A549 (cell line): ENCODE measurements at regions not wholly inside any gene's neighbourhood (a gene's known extent, or its start where the extent isn't known, plus 50 kb on each side); places are given as distances from the start of the nearest gene placed in this dataset.

Experiments used
- ATAC-seq, 2 experiments: fragments of 200-7000 bp in 1 of 2; fragments of >200 bp in 1 of 2; cut with Nextera tagmentation in 1 of 2; cut with Tn5 transposase in 1 of 2; 3 replicates each; pipeline versions ENCODE4 v1.8.0 to v1.9.1; 2018 to 2020; ENCODE audit warnings: mild to moderate bottlenecking in 1 of 2, moderate library complexity in 1 of 2
- CTCF ChIA-PET: fragments of 300-600 bp; sonication (Branson Sonifier 250); formaldehyde crosslinking; extraction: SDS; loops from one replicate; lab custom pipeline; 2021; ENCODE audit warnings: antibody characterized with exemption, inconsistent platforms; lab: Yijun Ruan, JAX
- POLR2A ChIA-PET: fragments of 350-600 bp; formaldehyde crosslinking; extraction: SDS; loops from one replicate; lab custom pipeline; 2021; ENCODE audit warnings: antibody characterized with exemption, inconsistent platforms; lab: Yijun Ruan, JAX
- DNase-seq, 2 experiments: peaks; one replicate each; pipeline versions ENCODE4 v3.0.0 to v3.0.0-alpha.2; 2011 to 2016; ENCODE audit warnings: low read depth in 1 of 2, low spot score in 1 of 2
- FAIRE-seq: peaks from 2 replicates; lab custom pipeline; 2011; peaks lifted over from hg19 to GRCh38; lab: Jason Lieb, UNC
- H3K27ac ChIP-seq, 2 experiments: fragments of >200 bp; sonication (Bioruptor Twin); formaldehyde crosslinking; 3 replicates each; pipeline ENCODE4 v1.5.1; 2016 to 2017
- H3K4me1 ChIP-seq: fragments of >200 bp; sonication (Bioruptor Twin); formaldehyde crosslinking; 3 replicates; pipeline ENCODE4 v1.6.1; 2016
- H3K4me2 ChIP-seq: fragments of >200 bp; sonication (Bioruptor Twin); formaldehyde crosslinking; 3 replicates; pipeline ENCODE4 v1.6.1; 2016
- H3K4me3 ChIP-seq: fragments of >200 bp; sonication (Bioruptor Twin); formaldehyde crosslinking; 3 replicates; pipeline ENCODE4 v1.5.1; 2016
- H3K9me3 ChIP-seq: fragments of >200 bp; sonication (Bioruptor Twin); formaldehyde crosslinking; 3 replicates; pipeline ENCODE4 v1.6.1; 2016
- BHLHE40 ChIP-seq: IDR thresholded peaks from 2 replicates; pipeline ENCODE4 v1.6.1; 2012; ENCODE audit warnings: low read depth, low read length, inconsistent platforms
- EP300 ChIP-seq, 2 experiments: fragments of >200 bp; sonication (Bioruptor Twin); formaldehyde crosslinking; IDR thresholded peaks; 2 replicates in 1 of 2; 3 replicates in 1 of 2; pipeline ENCODE4 v1.6.1; 2016 to 2017
- FOSL2 ChIP-seq, 2 experiments: fragments of 450-650 bp in 1 of 2; fragments of >200 bp in 1 of 2; sonication (Bioruptor Twin) in 1 of 2; formaldehyde crosslinking; IDR thresholded peaks; 2 replicates each; pipeline versions ENCODE4 v1.5.0 to v1.6.1; 2016 to 2020; ENCODE audit warnings: mild to moderate bottlenecking in 1 of 2, moderate library complexity in 1 of 2
- HOXB5 ChIP-seq: fragments of 250-450 bp; sonication (Bioruptor Pico); IDR thresholded peaks from 2 replicates; pipeline ENCODE4 v1.5.0; 2020; ENCODE audit warnings: mild to moderate bottlenecking, moderate library complexity
- JUNB ChIP-seq: fragments of >200 bp; sonication (Bioruptor Twin); formaldehyde crosslinking; IDR thresholded peaks from 2 replicates; pipeline ENCODE4 v1.6.1; 2016
- MAFK ChIP-seq: fragments of 450-650 bp; IDR thresholded peaks from 2 replicates; pipeline ENCODE4 v1.6.1; 2014; ENCODE audit not compliant: partially characterized antibody
- POLR2AphosphoS2 ChIP-seq: conservative IDR thresholded peaks from 2 replicates; pipeline ENCODE4 v1.6.1; 2012; ENCODE audit warnings: low read length, improper control_type of control experiment, inconsistent platforms
- RAD21 ChIP-seq, 2 experiments: fragments of >200 bp in 1 of 2; sonication (Bioruptor Twin) in 1 of 2; formaldehyde crosslinking in 1 of 2; IDR thresholded peaks in 1 of 2; conservative IDR thresholded peaks in 1 of 2; 2 replicates in 1 of 2; 3 replicates in 1 of 2; pipeline ENCODE4 v1.6.1; 2012 to 2018; ENCODE audit warnings: inconsistent platforms in 1 of 2
- RARB ChIP-seq: fragments of 250-450 bp; sonication (Bioruptor Pico); IDR thresholded peaks from 2 replicates; pipeline ENCODE4 v1.8.0; 2021; ENCODE audit warnings: mild to moderate bottlenecking, moderate library complexity
- SMC3 ChIP-seq: fragments of >200 bp; sonication (Bioruptor Twin); formaldehyde crosslinking; IDR thresholded peaks from 3 replicates; pipeline ENCODE4 v1.6.1; 2018; ENCODE audit warnings: inconsistent platforms
- TP53 ChIP-seq: fragments of 250-450 bp; sonication (Bioruptor Pico); IDR thresholded peaks from 2 replicates; pipeline ENCODE4 v1.5.0; 2021; ENCODE audit warnings: mild to moderate bottlenecking, moderate library complexity
- ZFP36 ChIP-seq: fragments of 450-650 bp; IDR thresholded peaks from 2 replicates; pipeline ENCODE4 v1.6.1; 2014; ENCODE audit warnings: borderline replicate concordance; ENCODE audit not compliant: partially characterized antibody
- ZNF302 ChIP-seq: fragments of 250-450 bp; sonication (Bioruptor Pico); IDR thresholded peaks from 2 replicates; pipeline ENCODE4 v1.9.0; 2021; ENCODE audit warnings: inconsistent platforms, mild to moderate bottlenecking, moderate library complexity
- WGBS: methylation state at CpG from one replicate; pipeline ENCODE4 v1.1.6; 2017; ENCODE audit errors: missing lambda C conversion rate; 5-methylcytosine and 5-hydroxymethylcytosine counted together
- TF ChIP-seq, protein P1 (sequence below): fragments of >200 bp; sonication (Bioruptor Twin); formaldehyde crosslinking; IDR thresholded peaks from 3 replicates; pipeline ENCODE4 v1.5.1; 2016
- TF ChIP-seq, protein P2 (sequence below): fragments of 150-350 bp; IDR thresholded peaks from 2 replicates; pipeline ENCODE4 v1.6.1; 2014; ENCODE audit warnings: low read depth, mild to moderate bottlenecking, low read length
- TF ChIP-seq, protein P3 (sequence below): fragments of >200 bp; sonication (Bioruptor Twin); formaldehyde crosslinking; IDR thresholded peaks from 2 replicates; pipeline ENCODE4 v1.6.1; 2016
- TF ChIP-seq, protein P4 (sequence below): IDR thresholded peaks from 2 replicates; pipeline ENCODE4 v1.6.1; 2012
- TF ChIP-seq, protein P5 (sequence below): IDR thresholded peaks from 2 replicates; pipeline ENCODE4 v1.6.1; 2012
- TF ChIP-seq, protein P6 (sequence below): fragments of 200-600 bp; sonication (generic); IDR thresholded peaks from 2 replicates; pipeline ENCODE4 v1.6.1; 2016; ENCODE audit warnings: antibody characterized with exemption, mild to moderate bottlenecking, moderate library complexity

DNA sequence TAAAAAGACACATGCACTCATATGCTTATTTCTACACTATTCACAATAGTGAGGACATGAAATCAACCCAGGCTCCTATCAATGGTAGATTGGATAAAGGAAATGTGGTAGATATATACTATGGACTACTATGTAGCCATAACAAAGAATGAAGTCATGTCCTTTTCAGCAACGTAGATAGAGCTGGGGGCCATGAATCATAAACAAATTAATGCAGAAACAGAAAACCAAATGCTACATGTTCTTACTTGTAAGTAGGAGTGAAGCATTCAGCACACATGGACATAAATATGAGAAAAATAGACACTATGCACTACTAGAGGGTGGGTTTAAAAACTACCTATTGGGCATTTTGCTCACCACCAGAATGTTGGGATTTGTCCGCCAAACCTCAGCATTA is 278.0 kb upstream of the MIS18BP1 start (continued):
- TF ChIP-seq, protein P1, sequence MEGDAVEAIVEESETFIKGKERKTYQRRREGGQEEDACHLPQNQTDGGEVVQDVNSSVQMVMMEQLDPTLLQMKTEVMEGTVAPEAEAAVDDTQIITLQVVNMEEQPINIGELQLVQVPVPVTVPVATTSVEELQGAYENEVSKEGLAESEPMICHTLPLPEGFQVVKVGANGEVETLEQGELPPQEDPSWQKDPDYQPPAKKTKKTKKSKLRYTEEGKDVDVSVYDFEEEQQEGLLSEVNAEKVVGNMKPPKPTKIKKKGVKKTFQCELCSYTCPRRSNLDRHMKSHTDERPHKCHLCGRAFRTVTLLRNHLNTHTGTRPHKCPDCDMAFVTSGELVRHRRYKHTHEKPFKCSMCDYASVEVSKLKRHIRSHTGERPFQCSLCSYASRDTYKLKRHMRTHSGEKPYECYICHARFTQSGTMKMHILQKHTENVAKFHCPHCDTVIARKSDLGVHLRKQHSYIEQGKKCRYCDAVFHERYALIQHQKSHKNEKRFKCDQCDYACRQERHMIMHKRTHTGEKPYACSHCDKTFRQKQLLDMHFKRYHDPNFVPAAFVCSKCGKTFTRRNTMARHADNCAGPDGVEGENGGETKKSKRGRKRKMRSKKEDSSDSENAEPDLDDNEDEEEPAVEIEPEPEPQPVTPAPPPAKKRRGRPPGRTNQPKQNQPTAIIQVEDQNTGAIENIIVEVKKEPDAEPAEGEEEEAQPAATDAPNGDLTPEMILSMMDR: no peak
- TF ChIP-seq MAFK: no peak
- TF ChIP-seq, protein P2, sequence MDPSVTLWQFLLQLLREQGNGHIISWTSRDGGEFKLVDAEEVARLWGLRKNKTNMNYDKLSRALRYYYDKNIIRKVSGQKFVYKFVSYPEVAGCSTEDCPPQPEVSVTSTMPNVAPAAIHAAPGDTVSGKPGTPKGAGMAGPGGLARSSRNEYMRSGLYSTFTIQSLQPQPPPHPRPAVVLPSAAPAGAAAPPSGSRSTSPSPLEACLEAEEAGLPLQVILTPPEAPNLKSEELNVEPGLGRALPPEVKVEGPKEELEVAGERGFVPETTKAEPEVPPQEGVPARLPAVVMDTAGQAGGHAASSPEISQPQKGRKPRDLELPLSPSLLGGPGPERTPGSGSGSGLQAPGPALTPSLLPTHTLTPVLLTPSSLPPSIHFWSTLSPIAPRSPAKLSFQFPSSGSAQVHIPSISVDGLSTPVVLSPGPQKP: no peak

DNA sequence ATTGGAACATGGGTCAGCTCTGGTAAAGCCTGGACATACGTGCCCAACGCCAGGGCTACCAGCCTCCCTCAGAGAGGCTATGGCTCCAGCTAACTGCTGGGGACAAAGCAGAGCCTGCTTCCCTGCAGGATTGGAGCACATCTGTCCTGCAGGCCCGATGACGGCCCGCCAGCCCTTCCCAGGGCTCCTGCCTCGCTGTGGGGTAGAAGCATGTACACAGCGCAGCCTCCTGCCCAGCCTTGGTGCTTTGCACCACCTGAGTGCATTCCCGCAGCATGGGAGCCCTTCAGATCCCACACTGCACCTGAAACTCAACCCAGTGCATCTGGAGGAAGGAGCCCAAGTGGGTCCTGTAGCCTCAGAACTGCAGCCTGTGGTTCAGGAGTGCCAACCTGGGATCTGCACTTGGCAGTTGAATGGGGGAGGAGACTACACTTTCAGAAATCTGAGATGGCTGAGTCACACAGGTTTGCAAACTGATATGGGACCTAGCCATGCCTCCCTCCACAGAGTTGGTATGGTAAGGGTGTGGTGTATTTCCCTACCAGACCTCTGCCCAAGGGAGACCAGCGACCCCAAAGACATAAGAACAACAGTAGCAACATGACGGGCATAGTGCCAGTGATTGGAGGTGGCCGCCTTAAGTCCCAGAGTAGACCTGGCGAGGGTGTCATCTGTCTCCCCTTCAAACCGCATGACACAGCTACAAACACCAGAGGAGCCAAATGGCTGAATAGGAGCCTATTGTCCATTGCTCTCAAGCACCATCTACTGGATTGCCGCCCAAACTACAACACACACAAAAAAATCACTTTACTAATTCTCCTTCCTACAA is 273.9 kb upstream of the MIS18BP1 start:
- H3K4me3 ChIP-seq: no peak overlapping the region
- FAIRE-seq (no peak), DNase-seq (peak; percentile 20 to 57)

DNA sequence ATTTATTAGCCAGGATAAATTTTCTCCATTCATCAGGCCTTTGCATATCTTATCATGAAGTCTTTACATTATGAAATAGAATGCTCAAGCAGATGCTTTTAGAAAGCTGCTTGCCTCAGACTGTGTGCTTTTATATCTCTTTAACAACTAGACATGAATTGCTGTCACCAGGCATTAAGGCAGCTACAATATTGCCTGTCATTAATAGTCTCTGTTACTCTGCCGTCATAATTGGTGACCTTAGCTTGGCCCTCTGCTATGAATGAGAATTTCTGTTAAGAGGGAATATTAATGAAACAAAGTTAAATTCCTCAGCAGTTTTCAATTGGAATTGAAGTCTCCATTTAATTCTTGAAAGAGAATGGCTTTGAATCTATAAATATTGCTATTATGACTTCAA is 266.8 kb upstream of the MIS18BP1 start:
- FAIRE-seq: no peak
- TF ChIP-seq FOSL2 (IDR thresholded peaks at IDR 0.05): no peak
- no peak for TF ChIP-seq FOSL2 (CRISPR knock-in tag; IDR thresholded peaks at IDR 0.05)
- no peak for TF ChIP-seq BHLHE40
- TF ChIP-seq EP300 (IDR thresholded peaks at IDR 0.05): no peak
- TF ChIP-seq, protein P3, sequence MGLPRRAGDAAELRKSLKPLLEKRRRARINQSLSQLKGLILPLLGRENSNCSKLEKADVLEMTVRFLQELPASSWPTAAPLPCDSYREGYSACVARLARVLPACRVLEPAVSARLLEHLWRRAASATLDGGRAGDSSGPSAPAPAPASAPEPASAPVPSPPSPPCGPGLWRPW: no peak
- TF ChIP-seq RAD21 (conservative IDR thresholded peaks at IDR 0.05 in 1 of 2, IDR thresholded peaks at IDR 0.05 in 1 of 2): no peak
- TF ChIP-seq, protein P4, sequence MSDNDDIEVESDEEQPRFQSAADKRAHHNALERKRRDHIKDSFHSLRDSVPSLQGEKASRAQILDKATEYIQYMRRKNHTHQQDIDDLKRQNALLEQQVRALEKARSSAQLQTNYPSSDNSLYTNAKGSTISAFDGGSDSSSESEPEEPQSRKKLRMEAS: no peak
- WGBS: 36% methylated on average over 1 of the region's 1 CpG

More for the DNA sequence above, 273.9 kb upstream of the MIS18BP1 start:
- CTCF ChIA-PET: interaction anchor here (1.1 kb wide), 1 partner anchor 9 kb away, joined by 3 read pairs; no protein-coding TSS in a partner anchor
- no peaks in the 10 kb centered on the region for H3K4me1 ChIP-seq
- POLR2A ChIA-PET: no interaction called here
- ATAC-seq: peak; percentile 74 to 90; a peak in 5 of 6 replicates
- WGBS: 15% methylated on average over 12 of the region's 14 CpGs
- H3K4me2 ChIP-seq: no peak overlapping the region
- H3K9me3 ChIP-seq: no peaks in the 10 kb centered on the region
- TF ChIP-seq SMC3 (0 out of 3 replicates have a peak, but pooled peaks have one; percentile 24), RAD21 (conservative IDR thresholded peaks at IDR 0.05 in 1 of 2, IDR thresholded peaks at IDR 0.05 in 1 of 2) (peak; percentile 32 to 59; a peak in 3 of 5 replicates), RARB (no peak)
- TF ChIP-seq, protein P1: peak; percentile 42
- H3K27ac ChIP-seq: no peak overlapping the region

DNA sequence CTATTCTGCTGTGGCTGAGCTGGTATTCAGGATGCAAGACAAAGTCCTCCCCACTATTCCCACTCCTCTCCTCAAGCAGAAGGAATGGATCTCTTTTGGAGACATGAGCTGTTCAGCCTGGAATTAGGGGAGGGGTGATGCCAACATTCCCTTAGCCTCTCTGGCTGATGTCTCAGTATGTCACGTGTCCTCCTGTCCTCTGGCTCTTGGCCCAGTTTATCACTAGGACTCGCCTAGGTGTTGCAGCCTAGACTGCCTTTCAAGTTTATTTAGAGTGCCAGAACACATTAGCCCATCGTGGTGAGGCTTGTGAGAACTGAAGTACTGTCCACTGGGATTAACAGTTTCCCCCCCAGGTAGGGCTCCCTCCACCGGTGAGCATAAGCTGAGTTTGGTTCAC is 239.9 kb upstream of the MIS18BP1 start:
- H3K4me1 ChIP-seq: no peaks in the 10 kb centered on the region
- H3K9me3 ChIP-seq: no peaks in the 10 kb centered on the region
- H3K27ac ChIP-seq: no peak overlapping the region
- H3K4me2 ChIP-seq: no peak overlapping the region
- 11% methylated on average over 4 of the region's 4 CpGs for WGBS
- POLR2A ChIA-PET: no interaction called here
- no peak for DNase-seq
- no peak overlapping the region for H3K4me3 ChIP-seq
- FAIRE-seq: no peak
- ATAC-seq: no peak
- CTCF ChIA-PET: no interaction called here
- TF ChIP-seq POLR2AphosphoS2 (no peak), ZNF302 (CRISPR knock-in tag) (no peak), TP53 (CRISPR knock-in tag) (no peak), HOXB5 (CRISPR knock-in tag) (no peak), RARB (no peak), JUNB (no peak), ZFP36 (no peak)
- TF ChIP-seq, protein P5, sequence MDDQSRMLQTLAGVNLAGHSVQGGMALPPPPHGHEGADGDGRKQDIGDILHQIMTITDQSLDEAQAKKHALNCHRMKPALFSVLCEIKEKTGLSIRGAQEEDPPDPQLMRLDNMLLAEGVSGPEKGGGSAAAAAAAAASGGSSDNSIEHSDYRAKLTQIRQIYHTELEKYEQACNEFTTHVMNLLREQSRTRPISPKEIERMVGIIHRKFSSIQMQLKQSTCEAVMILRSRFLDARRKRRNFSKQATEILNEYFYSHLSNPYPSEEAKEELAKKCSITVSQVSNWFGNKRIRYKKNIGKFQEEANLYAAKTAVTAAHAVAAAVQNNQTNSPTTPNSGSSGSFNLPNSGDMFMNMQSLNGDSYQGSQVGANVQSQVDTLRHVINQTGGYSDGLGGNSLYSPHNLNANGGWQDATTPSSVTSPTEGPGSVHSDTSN: no peak
- TF ChIP-seq, protein P6, sequence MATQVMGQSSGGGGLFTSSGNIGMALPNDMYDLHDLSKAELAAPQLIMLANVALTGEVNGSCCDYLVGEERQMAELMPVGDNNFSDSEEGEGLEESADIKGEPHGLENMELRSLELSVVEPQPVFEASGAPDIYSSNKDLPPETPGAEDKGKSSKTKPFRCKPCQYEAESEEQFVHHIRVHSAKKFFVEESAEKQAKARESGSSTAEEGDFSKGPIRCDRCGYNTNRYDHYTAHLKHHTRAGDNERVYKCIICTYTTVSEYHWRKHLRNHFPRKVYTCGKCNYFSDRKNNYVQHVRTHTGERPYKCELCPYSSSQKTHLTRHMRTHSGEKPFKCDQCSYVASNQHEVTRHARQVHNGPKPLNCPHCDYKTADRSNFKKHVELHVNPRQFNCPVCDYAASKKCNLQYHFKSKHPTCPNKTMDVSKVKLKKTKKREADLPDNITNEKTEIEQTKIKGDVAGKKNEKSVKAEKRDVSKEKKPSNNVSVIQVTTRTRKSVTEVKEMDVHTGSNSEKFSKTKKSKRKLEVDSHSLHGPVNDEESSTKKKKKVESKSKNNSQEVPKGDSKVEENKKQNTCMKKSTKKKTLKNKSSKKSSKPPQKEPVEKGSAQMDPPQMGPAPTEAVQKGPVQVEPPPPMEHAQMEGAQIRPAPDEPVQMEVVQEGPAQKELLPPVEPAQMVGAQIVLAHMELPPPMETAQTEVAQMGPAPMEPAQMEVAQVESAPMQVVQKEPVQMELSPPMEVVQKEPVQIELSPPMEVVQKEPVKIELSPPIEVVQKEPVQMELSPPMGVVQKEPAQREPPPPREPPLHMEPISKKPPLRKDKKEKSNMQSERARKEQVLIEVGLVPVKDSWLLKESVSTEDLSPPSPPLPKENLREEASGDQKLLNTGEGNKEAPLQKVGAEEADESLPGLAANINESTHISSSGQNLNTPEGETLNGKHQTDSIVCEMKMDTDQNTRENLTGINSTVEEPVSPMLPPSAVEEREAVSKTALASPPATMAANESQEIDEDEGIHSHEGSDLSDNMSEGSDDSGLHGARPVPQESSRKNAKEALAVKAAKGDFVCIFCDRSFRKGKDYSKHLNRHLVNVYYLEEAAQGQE: no peak

More for the DNA sequence above, 266.8 kb upstream of the MIS18BP1 start:
- no peak overlapping the region for H3K4me3 ChIP-seq
- no peak for DNase-seq
- H3K4me2 ChIP-seq: no peak overlapping the region
- no peak for ATAC-seq
- no peak overlapping the region for H3K27ac ChIP-seq
- POLR2A ChIA-PET: no interaction called here
- CTCF ChIA-PET: no interaction called here
- H3K9me3 ChIP-seq: no peaks in the 10 kb centered on the region
- H3K4me1 ChIP-seq: no peaks in the 10 kb centered on the region
